ENCODE measurements at regions not wholly inside any gene's neighbourhood (a gene's known extent, or its start where the extent isn't known, plus 50 kb on each side); places are given as distances from the start of the nearest gene placed in this dataset.
"Not testable (repeated sequence)": the region's sequence is repeated elsewhere in the genome, so short reads cannot be mapped to it uniquely, and the experiment has no call there.

DNA sequence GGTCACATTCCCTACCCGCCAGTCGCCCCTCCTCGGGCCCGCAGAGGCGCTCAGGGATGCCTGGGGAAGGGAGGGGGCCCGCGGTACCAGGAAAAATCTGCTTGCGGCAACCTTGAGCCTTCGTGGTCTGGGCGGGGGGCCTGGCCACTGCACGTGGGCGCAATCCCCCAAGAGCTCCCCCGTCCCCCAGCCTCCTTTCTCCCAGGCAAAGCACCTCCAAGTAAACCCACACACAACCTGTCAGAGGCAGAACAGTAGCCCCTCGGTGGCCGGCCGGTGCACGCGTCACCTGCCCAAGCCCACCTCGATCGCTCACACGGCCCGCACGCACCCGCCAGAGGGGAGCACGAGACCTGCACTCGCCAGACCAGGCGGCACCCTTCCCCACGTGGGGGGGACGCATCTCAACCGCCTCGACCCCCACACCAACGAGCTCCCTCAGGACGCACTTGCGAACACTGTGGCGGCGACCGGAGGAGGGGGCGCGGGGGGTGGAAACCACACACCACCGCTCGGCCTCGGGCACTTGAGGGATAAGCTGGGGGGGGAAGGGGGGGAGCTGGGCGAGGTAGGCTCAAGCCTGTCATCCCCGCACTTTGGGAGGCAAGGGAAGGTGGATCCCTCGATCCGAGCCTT is 1955.7 kb upstream of the DEFB115 start:
- Histone ChIP-seq H3K9me2 (replicated peaks; ENCODE audit: insufficient read depth, low read length) (no peaks in the 10 kb centered on the region), H3K79me2 (ENCODE audit: low read length) (no peaks in the 10 kb centered on the region)

DNA sequence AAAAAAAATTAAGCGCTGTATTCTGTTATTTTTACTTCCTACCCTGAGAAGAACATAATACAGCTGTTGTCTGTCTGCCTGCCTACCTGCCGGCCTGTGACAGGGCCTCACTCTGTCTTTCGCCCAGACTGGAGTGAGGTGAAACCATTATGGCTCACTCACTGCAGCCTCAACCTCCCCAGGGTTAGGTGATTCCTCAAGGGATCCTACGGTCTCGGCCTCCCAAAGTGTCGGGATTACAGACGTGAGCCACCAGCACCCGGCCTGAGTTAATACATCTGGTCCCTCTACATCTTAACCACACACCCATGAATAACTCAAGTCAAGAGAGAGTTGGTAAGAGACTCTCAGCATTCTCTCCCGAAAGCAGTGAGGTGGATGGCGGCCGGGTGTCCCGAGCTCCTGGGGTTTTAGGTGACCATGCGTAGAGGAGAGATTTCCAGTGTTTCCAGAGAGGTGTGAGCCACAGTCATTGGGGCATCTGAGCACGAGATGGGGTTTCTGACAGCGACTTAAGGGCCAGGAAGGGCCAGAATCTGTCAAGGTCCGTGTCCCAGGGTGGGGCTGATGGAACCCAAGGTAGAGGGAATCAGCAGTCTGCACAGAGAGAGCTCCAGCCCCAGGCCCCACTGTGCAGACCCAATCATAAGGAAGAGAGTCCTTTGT is 1954.4 kb upstream of the DEFB115 start:
- H3K9me2 ChIP-seq (replicated peaks; ENCODE audit: insufficient read depth, low read length) = no peaks in the 10 kb centered on the region
- no peak overlapping the region for H3K27ac ChIP-seq (ENCODE audit: low read length)
- no peak overlapping the region for H3K9ac ChIP-seq (ENCODE audit: low read length)
- H3K9me3 ChIP-seq (replicated peaks; ENCODE audit: insufficient read depth, low read length) = no peaks in the 10 kb centered on the region
- H3K79me2 ChIP-seq (ENCODE audit: low read length) = no peaks in the 10 kb centered on the region
- H3K36me3 ChIP-seq (replicated peaks; ENCODE audit: insufficient read depth, low read length) = no peaks in the 10 kb centered on the region
- TF ChIP-seq EZH2phosphoT487 (IDR thresholded peaks at IDR 0.05; ENCODE audit: low read length) = no peak
- TF ChIP-seq, protein P1, sequence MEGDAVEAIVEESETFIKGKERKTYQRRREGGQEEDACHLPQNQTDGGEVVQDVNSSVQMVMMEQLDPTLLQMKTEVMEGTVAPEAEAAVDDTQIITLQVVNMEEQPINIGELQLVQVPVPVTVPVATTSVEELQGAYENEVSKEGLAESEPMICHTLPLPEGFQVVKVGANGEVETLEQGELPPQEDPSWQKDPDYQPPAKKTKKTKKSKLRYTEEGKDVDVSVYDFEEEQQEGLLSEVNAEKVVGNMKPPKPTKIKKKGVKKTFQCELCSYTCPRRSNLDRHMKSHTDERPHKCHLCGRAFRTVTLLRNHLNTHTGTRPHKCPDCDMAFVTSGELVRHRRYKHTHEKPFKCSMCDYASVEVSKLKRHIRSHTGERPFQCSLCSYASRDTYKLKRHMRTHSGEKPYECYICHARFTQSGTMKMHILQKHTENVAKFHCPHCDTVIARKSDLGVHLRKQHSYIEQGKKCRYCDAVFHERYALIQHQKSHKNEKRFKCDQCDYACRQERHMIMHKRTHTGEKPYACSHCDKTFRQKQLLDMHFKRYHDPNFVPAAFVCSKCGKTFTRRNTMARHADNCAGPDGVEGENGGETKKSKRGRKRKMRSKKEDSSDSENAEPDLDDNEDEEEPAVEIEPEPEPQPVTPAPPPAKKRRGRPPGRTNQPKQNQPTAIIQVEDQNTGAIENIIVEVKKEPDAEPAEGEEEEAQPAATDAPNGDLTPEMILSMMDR (IDR thresholded peaks at IDR 0.05; ENCODE audit: low read length) = no peak
- no peaks in the 10 kb centered on the region for H3K4me1 ChIP-seq (ENCODE audit: low read length)
- no peak for DNase-seq
- no peak overlapping the region for H3K4me2 ChIP-seq (ENCODE audit: low read depth, low read length)
- no peaks in the 10 kb centered on the region for H4K20me1 ChIP-seq (ENCODE audit: insufficient read depth, low read length)
- H3F3A ChIP-seq (ENCODE audit: insufficient read depth, low read length) = no peaks in the 10 kb centered on the region
- no peaks in the 10 kb centered on the region for H3K27me3 ChIP-seq (replicated peaks; ENCODE audit: insufficient read depth, low read length)
- no peak overlapping the region for H3K4me3 ChIP-seq (ENCODE audit: low read length)
- no peak overlapping the region for H2AFZ ChIP-seq (ENCODE audit: low read length)

More for the DNA sequence above, 1955.7 kb upstream of the DEFB115 start:
- H3F3A ChIP-seq (ENCODE audit: insufficient read depth, low read length) = no peaks in the 10 kb centered on the region
- no peaks in the 10 kb centered on the region for H3K27me3 ChIP-seq (replicated peaks; ENCODE audit: insufficient read depth, low read length)
- no peaks in the 10 kb centered on the region for H3K9me3 ChIP-seq (replicated peaks; ENCODE audit: insufficient read depth, low read length)
- H3K4me2 ChIP-seq (ENCODE audit: low read depth, low read length) = no peak overlapping the region
- H3K4me3 ChIP-seq (ENCODE audit: low read length) = no peak overlapping the region
- no peak overlapping the region for H2AFZ ChIP-seq (ENCODE audit: low read length)
- no peak overlapping the region for H3K27ac ChIP-seq (ENCODE audit: low read length)
- H3K9ac ChIP-seq (ENCODE audit: low read length) = no peak overlapping the region
- H4K20me1 ChIP-seq (ENCODE audit: insufficient read depth, low read length) = no peaks in the 10 kb centered on the region
- H3K4me1 ChIP-seq (ENCODE audit: low read length) = no peaks in the 10 kb centered on the region
- no peaks in the 10 kb centered on the region for H3K36me3 ChIP-seq (replicated peaks; ENCODE audit: insufficient read depth, low read length)
- TF ChIP-seq EZH2phosphoT487 (IDR thresholded peaks at IDR 0.05; ENCODE audit: low read length) = no peak
- TF ChIP-seq, protein P1 (IDR thresholded peaks at IDR 0.05; ENCODE audit: low read length) = no peak
- TF ChIP-seq EZH2 (optimal IDR thresholded peaks at IDR 0.05; ENCODE audit: low read depth, low read length) = no peak
- no peak for DNase-seq

DNA sequence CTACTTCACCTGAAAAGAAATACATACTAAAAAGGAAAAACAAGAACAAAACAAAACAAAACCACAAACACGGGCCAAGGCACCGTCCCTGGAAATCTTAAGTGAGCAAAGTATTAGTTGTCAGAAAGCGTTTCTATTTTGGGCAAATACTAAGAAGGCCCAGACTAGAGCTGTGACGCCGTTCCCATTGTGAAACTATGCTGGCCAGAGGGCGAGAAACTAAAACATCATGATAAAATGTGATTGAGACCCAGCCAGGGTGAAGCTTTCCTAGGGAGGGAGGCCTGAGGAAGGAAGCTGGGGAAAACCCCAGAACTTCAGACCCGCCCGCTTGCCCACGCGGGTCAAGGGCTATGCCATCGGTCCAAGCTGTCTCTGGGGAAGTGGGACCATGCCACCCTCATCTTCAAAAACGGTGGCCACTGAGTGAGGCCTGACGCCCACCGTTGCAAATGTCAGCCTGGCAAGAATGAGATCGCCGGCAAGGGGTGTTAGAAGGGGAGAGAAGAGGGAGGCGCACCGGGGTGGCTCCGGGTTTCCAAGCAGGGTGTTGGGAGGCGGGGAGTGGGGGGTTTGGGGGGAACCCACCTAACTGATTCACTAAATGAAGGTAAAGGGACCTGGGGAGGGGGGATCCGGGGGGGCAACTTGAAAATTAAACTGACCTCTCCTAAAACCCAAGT is 1950.9 kb upstream of the DEFB115 start:
- TF ChIP-seq EZH2phosphoT487 (IDR thresholded peaks at IDR 0.05; ENCODE audit: low read length) = no peak
- TF ChIP-seq EZH2 (optimal IDR thresholded peaks at IDR 0.05; ENCODE audit: low read depth, low read length) = no peak
- TF ChIP-seq, protein P1 (IDR thresholded peaks at IDR 0.05; ENCODE audit: low read length) = no peak
- no peaks in the 10 kb centered on the region for H3F3A ChIP-seq (ENCODE audit: insufficient read depth, low read length)
- no peak overlapping the region for H2AFZ ChIP-seq (ENCODE audit: low read length)
- H3K27me3 ChIP-seq (replicated peaks; ENCODE audit: insufficient read depth, low read length) = no peaks in the 10 kb centered on the region
- no peaks in the 10 kb centered on the region for H3K9me3 ChIP-seq (replicated peaks; ENCODE audit: insufficient read depth, low read length)
- H3K27ac ChIP-seq (ENCODE audit: low read length) = no peak overlapping the region
- H3K9me2 ChIP-seq (replicated peaks; ENCODE audit: insufficient read depth, low read length) = no peaks in the 10 kb centered on the region
- no peak overlapping the region for H3K4me2 ChIP-seq (ENCODE audit: low read depth, low read length)
- H3K79me2 ChIP-seq (ENCODE audit: low read length) = no peaks in the 10 kb centered on the region
- no peaks in the 10 kb centered on the region for H4K20me1 ChIP-seq (ENCODE audit: insufficient read depth, low read length)
- H3K4me1 ChIP-seq (ENCODE audit: low read length) = no peaks in the 10 kb centered on the region
- peak; percentile 70 for DNase-seq
- H3K9ac ChIP-seq (ENCODE audit: low read length) = no peak overlapping the region
- no peaks in the 10 kb centered on the region for H3K36me3 ChIP-seq (replicated peaks; ENCODE audit: insufficient read depth, low read length)
- no peak overlapping the region for H3K4me3 ChIP-seq (ENCODE audit: low read length)

DNA sequence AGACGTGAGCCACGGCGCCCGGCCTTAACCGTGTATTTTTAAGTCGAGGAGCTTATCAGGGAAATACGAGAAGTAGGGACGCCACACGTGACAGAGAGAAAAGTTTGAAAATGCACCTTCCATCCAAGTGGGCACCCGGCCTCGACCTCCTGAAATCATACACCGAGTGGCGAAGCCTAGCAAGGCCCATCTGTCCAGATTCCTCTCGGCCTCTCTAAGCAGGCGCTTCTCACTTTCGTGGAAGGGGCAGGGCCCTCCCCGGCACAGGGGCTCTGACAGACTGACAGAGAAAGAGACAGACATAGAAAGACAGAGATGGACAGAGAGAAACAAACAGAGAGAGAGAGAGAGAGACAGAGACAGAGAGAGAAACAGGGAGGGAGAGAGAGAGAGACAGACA is 1950.0 kb upstream of the DEFB115 start:
- H3K9me3 ChIP-seq (replicated peaks; ENCODE audit: insufficient read depth, low read length) = not testable (repeated sequence)

DNA sequence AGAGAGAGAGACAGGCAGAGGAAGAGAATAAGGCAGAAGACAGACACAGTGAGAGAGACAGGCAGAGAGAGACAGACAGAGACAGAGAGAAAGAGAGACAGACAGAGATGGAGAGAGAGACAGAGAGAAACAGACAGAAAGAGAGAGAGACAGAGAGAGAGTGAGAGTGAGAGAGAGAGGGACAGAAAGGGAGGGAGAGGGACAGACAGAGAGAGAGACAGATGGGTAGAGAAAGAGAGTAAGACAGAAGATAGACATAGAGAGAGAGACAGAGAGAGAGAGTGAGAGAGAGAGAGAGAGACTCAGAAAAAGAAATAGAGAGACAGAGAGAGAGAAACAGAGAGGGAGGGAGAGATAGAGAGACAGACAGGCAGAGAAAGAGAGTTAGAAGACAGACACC is 1948.5 kb upstream of the DEFB115 start:
- not testable (repeated sequence) for H3K9ac ChIP-seq (ENCODE audit: low read length); H3K9me2 ChIP-seq (replicated peaks; ENCODE audit: insufficient read depth, low read length); DNase-seq; H3K4me2 ChIP-seq (ENCODE audit: low read depth, low read length); H3K27ac ChIP-seq (ENCODE audit: low read length); H3F3A ChIP-seq (ENCODE audit: insufficient read depth, low read length); H3K79me2 ChIP-seq (ENCODE audit: low read length); H3K9me3 ChIP-seq (replicated peaks; ENCODE audit: insufficient read depth, low read length); H3K27me3 ChIP-seq (replicated peaks; ENCODE audit: insufficient read depth, low read length); H3K36me3 ChIP-seq (replicated peaks; ENCODE audit: insufficient read depth, low read length); H4K20me1 ChIP-seq (ENCODE audit: insufficient read depth, low read length); H2AFZ ChIP-seq (ENCODE audit: low read length); H3K4me1 ChIP-seq (ENCODE audit: low read length); H3K4me3 ChIP-seq (ENCODE audit: low read length)

More for the DNA sequence above, 1950.0 kb upstream of the DEFB115 start:
- not testable (repeated sequence) for H3K27me3 ChIP-seq (replicated peaks; ENCODE audit: insufficient read depth, low read length); DNase-seq; H3K4me2 ChIP-seq (ENCODE audit: low read depth, low read length); H3K36me3 ChIP-seq (replicated peaks; ENCODE audit: insufficient read depth, low read length); H3K9me2 ChIP-seq (replicated peaks; ENCODE audit: insufficient read depth, low read length); H3K4me3 ChIP-seq (ENCODE audit: low read length); H3K27ac ChIP-seq (ENCODE audit: low read length); H3K79me2 ChIP-seq (ENCODE audit: low read length); H3F3A ChIP-seq (ENCODE audit: insufficient read depth, low read length); H3K9ac ChIP-seq (ENCODE audit: low read length); H3K4me1 ChIP-seq (ENCODE audit: low read length); H2AFZ ChIP-seq (ENCODE audit: low read length); H4K20me1 ChIP-seq (ENCODE audit: insufficient read depth, low read length)
